Fibroblast of the aortic adventitia (primary cell): ENCODE measurements at regions not wholly inside any gene's neighbourhood (a gene's known extent, or its start where the extent isn't known, plus 50 kb on each side); places are given as distances from the start of the nearest gene placed in this dataset.

Experiments used
- DNase-seq: peaks from one replicate; pipeline ENCODE4 v3.0.0-alpha.2; 2010; ENCODE audit warnings: low read depth
- H3K4me3 ChIP-seq: 2 replicates; pipeline ENCODE4 v1.5.1; 2011; ENCODE audit warnings: low read depth, mild to moderate bottlenecking, control low read depth, low read length, moderate library complexity
- TF ChIP-seq, protein P1 (sequence below): IDR thresholded peaks from 2 replicates; pipeline ENCODE4 v1.5.1; 2011; ENCODE audit warnings: mild to moderate bottlenecking, low read length, control low read depth, inconsistent platforms; ENCODE audit not compliant: insufficient read depth

DNA sequence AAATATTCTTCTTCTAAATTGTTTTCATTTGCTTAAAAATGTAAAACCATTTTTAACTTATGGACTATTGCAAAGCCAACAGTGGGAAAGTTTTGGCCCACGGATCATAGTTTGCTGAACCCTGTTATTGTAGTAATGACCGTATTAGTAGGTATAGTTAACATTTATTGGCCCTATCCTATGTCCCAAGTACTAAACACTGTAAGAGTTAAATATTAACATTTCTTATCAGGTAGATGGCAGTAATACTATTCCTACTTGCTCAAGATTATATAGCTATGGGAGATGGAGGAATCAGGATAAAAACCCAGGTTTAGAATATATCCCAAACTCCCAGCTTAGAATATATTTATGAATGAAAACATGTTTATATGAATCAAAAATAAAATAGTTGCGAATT is 993.2 kb downstream of the SORCS3 start:
- DNase-seq = no peak

DNA sequence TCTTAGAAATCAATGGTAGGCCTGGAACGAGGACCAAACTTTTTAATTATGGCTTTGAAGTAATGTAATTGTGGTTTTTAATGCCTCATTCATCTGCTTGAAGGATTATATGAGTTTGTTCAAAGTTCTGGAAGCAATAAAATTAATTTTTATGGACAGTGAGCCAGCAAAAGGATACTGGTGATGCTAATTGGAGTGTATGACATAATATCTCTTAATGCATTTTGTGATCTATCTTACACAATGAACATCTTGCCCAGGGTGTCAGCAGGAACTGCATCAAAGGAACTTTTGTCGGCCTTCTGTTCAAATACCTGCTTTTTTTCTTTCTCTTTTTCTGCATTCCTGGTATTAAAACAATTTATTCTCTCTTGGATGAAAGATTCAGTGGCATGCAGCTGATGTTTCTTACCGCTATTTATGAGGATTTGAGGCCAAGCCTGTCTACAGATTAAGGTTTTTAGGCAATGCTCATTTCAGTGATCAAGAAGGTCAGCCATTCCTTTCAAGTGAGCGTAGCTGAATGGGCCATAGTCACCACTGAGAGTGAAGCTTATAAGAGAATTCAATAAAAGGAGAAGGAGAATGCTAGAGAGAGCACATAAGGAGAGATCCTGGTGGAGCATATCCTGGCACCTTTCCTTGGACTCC is 974.8 kb downstream of the SORCS3 start:
- no peak for DNase-seq
- H3K4me3 ChIP-seq = no peak overlapping the region
- TF ChIP-seq, protein P1, sequence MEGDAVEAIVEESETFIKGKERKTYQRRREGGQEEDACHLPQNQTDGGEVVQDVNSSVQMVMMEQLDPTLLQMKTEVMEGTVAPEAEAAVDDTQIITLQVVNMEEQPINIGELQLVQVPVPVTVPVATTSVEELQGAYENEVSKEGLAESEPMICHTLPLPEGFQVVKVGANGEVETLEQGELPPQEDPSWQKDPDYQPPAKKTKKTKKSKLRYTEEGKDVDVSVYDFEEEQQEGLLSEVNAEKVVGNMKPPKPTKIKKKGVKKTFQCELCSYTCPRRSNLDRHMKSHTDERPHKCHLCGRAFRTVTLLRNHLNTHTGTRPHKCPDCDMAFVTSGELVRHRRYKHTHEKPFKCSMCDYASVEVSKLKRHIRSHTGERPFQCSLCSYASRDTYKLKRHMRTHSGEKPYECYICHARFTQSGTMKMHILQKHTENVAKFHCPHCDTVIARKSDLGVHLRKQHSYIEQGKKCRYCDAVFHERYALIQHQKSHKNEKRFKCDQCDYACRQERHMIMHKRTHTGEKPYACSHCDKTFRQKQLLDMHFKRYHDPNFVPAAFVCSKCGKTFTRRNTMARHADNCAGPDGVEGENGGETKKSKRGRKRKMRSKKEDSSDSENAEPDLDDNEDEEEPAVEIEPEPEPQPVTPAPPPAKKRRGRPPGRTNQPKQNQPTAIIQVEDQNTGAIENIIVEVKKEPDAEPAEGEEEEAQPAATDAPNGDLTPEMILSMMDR = no peak

More for the DNA sequence above, 993.2 kb downstream of the SORCS3 start:
- no peak overlapping the region for H3K4me3 ChIP-seq
- TF ChIP-seq, protein P1 = no peak

DNA sequence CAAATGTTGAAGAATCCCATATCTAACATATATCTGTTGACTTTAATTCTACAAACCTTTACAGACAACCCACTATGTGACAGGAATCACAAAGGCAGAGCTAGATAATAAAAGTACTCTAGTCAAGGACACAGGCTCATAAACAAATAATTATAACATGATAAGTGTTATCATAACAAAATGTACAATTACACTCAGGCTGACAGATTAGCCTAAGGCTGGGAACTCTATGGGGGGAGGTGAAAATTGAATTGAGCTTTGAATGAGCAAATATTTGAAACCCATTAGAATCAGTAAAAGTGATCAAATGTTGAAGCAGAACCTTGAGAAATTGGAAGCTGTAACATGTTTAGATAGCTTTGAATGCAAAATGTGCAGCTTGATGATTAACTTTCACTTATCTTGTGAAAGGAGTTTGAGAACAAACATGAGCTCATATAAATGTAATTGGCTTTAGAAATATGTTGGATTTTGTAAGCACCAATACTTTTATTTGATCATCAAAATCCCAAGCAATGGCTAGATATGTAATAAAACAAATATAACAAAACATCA is 970.2 kb downstream of the SORCS3 start:
- TF ChIP-seq, protein P1 = no peak
- H3K4me3 ChIP-seq = no peak overlapping the region
- no peak for DNase-seq

DNA sequence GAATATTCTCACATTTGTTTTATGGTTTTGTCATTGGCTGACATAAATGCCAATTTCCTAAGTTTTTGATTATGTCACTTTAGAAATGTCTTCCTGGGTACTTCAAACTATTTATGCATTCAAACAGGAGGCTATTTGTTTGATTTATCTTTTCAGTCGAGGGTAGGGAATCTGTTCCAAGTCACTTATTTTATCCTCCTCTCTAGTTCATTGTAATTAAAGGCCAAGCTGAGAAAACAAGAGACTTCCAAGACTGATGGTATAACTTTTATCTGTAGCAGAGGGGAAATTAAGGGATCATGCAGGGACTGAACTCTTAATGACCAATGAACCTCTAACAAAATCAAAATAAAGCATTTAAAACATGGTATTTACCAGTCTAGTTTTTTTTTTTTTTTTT is 968.4 kb downstream of the SORCS3 start:
- TF ChIP-seq, protein P1 = no peak
- H3K4me3 ChIP-seq = no peak overlapping the region
- no peak for DNase-seq

DNA sequence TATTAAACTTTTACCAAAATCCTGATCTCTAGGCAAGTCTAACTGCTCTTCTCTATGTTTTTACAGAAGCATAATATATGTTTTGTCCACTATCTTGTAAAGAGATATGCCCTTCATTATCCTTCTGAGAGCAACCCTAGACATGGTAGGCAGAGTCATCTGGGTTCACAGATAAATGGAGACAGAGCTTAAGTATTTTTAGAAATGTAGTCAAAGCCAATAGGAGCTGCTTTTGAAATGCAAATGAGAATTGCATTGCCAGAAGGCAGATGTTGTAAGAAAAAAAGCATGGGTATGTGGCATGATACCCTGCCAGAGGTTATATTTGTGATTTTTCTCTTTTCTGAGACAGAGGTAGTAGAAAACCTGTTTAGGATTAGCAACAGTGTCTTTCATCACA is 964.8 kb downstream of the SORCS3 start:
- TF ChIP-seq, protein P1 = no peak
- DNase-seq = no peak

DNA sequence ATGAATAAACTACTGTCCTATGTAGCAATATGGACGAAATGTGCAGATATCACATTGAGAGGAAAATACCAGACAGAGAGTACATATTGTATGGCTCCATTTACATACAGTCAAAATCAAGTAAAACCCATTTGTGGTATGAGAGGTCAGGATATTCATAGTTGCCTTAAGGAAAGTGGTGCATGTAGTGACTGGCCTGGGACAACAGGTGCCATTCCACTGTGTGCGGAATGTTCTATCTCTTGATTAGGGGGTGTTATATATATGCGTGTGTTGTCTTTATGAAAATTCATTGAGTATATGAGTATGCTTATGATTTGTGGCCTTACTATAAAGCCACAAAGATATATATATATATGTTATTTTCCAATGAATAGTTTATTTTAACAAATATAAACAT is 964.0 kb downstream of the SORCS3 start:
- DNase-seq = no peak
- TF ChIP-seq, protein P1 = no peak
- no peak overlapping the region for H3K4me3 ChIP-seq

More for the DNA sequence above, 964.8 kb downstream of the SORCS3 start:
- no peak overlapping the region for H3K4me3 ChIP-seq
